Epithelial cell of esophagus (primary cell): ENCODE measurements at regions not wholly inside any gene's neighbourhood (a gene's known extent, or its start where the extent isn't known, plus 50 kb on each side); places are given as distances from the start of the nearest gene placed in this dataset.

Source experiments
- DNase-seq: peaks from one replicate; pipeline ENCODE4 v3.0.0; 2010; ENCODE audit warnings: low read depth
- H3K4me3 ChIP-seq: 2 replicates; pipeline ENCODE4 v1.5.1; 2011; ENCODE audit warnings: mild to moderate bottlenecking, low read length, control low read depth
- TF ChIP-seq, protein P1 (sequence below): IDR thresholded peaks from 2 replicates; pipeline ENCODE4 v1.5.1; 2011; ENCODE audit warnings: low read depth, mild to moderate bottlenecking, low read length, control low read depth, inconsistent platforms; ENCODE audit not compliant: insufficient read depth; ENCODE audit errors: missing control alignments

DNA sequence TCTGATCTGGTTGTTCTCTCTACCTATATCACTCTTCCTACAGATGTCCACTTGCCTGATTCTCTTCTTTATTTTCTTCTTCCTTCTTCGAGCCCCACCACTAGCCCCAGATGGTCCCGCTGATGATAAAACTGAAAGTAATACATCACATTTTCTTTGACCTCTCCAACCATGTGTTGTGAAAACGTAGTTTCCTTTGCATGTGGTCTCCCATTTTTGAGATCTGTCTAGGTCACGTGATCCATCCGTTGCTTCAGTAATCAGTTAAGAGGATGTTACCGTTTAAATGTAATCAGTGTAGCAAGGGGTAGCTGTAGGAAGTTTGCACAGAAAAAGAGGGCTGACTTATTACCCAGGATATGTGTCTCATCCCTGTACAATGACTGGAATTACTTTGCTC lies 426.3 kb upstream of the TLE4 start:
- H3K4me3 ChIP-seq = no peak overlapping the region
- no peak for DNase-seq
- TF ChIP-seq, protein P1, sequence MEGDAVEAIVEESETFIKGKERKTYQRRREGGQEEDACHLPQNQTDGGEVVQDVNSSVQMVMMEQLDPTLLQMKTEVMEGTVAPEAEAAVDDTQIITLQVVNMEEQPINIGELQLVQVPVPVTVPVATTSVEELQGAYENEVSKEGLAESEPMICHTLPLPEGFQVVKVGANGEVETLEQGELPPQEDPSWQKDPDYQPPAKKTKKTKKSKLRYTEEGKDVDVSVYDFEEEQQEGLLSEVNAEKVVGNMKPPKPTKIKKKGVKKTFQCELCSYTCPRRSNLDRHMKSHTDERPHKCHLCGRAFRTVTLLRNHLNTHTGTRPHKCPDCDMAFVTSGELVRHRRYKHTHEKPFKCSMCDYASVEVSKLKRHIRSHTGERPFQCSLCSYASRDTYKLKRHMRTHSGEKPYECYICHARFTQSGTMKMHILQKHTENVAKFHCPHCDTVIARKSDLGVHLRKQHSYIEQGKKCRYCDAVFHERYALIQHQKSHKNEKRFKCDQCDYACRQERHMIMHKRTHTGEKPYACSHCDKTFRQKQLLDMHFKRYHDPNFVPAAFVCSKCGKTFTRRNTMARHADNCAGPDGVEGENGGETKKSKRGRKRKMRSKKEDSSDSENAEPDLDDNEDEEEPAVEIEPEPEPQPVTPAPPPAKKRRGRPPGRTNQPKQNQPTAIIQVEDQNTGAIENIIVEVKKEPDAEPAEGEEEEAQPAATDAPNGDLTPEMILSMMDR = no peak

DNA sequence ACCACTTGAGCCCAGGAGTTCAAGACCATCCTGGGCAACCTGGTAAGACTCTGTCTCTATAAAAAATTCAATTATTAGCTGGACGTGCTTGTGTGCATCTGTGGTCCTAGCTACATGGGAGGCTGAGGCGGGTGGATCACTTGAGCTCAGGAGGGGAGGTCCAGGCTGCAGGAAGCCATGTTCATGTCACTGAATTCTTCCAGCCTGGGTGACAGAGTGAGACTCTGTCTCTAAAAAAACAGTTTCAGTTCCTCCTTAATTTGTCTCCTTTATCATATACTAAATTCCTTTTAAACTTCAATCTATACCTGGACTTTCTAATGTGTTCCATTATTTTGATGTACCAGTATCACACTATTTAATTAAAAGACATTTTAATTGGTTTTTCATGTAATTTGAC lies 422.2 kb upstream of the TLE4 start:
- H3K4me3 ChIP-seq = no peak overlapping the region
- DNase-seq = no peak
- TF ChIP-seq, protein P1 = no peak

DNA sequence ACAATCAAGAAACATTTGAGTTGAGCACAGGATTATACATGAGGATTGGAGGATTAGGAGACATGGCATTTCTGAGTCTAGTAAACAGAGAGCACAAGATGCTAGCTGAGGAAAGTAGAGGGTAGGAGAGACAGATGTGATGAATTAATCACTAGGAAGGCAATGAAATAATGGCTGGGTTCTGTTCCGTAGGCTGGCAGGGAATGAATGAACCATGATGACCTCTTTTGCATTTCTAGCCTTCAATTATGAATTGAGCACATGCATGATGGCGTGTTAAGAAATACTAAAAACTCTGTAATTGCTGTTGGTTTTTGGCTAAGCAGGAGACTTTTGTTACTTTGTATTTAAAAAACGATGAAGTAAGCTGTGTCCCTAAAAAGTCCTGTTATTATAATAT lies 420.0 kb upstream of the TLE4 start:
- TF ChIP-seq, protein P1 = no peak
- DNase-seq = no peak
- no peak overlapping the region for H3K4me3 ChIP-seq

DNA sequence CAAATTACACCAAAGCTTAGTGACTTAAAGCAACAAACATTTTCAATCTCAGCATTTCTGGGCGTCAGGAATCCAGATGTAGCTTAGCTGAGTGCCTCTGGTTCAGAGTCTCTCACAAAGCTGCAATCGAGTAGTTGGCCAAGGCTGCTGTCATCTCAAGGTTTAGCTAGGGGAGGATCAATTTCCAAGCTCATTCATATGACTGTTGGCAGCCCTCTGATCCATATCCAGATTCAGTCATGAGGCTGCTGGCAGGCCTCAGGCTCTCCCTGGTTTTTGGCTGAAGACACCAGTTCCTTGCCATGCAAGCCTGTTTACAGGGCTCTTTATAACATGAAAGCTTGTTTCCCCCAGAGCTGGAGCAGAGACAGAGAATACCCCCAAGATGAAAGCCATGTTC lies 419.5 kb upstream of the TLE4 start:
- DNase-seq = no peak
- H3K4me3 ChIP-seq = no peak overlapping the region
- TF ChIP-seq, protein P1 = no peak

DNA sequence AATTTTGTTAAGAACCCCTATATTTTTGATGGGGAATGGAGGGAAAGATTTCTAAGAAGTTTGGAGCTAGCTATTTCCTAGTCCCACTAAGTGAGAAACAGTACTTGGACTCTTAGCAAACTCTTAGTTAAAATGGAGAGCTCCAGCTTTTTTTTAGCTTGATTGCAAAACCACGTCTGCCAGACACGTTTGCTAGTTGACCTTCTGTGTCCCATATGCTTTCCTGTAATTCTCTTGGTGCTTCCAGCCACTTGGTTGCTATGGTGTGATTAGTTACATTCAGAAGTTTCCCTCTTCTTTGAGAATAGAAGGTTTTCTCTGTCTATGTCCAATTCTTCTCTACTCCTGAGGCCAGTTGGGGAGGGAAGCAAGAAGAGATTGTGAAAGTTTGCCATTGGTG lies 417.0 kb upstream of the TLE4 start:
- TF ChIP-seq, protein P1 = no peak
- no peak for DNase-seq
- no peak overlapping the region for H3K4me3 ChIP-seq

DNA sequence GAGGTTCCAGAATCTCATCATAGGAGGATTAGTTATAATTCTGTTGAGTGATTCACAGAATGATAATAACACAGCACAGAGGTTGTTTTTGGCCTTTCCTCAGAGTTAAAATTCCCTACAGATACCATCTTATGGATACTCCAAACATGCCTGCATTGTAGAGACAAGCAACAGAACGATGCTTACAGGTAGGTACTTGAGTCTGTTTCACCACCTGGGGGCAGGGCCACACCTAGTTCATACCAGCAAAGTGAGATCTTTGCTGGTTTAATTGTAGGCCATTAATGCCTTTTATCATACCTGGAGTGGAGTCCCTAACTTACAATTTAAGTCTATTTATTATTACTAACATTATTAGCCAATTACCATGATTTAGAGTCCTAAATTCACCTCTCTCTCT lies 416.5 kb upstream of the TLE4 start:
- H3K4me3 ChIP-seq = no peak overlapping the region
- TF ChIP-seq, protein P1 = peak; percentile 34
- DNase-seq = peak; percentile 78

DNA sequence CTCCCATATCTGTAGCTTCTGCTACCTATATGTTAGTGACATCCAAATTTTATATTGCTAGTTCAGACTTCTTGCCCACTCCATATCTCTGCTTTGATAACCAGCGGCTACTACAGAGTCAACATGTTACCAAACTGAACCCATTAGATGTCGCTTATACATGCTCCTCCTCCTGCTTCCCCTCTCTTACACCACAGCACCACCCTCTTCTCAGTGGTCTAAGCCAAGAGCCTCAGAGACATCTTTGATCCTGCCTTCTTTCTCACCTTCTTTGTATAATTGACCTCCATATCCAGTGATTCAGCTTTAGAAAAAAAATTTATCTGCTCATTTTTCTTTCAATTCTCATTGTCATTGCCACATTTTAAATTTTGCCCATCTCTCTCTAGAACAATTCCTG lies 408.2 kb upstream of the TLE4 start:
- no peak overlapping the region for H3K4me3 ChIP-seq
- no peak for DNase-seq
- TF ChIP-seq, protein P1 = no peak
